ENCODE measurements at regions not wholly inside any gene's neighbourhood (a gene's known extent, or its start where the extent isn't known, plus 50 kb on each side); places are given as distances from the start of the nearest gene placed in this dataset.
"Not testable (repeated sequence)": the region's sequence is repeated elsewhere in the genome, so short reads cannot be mapped to it uniquely, and the experiment has no call there.

- Histone ChIP-seq H2AFZ (ENCODE audit: low read depth, low read length, severe bottlenecking) (no peak overlapping the region), H3K9ac (ENCODE audit: low read length) (peak overlapping the region; percentile 53), H3F3A (ENCODE audit: insufficient read depth) (no peaks in the 10 kb centered on the region), H3K9me2 (replicated peaks; ENCODE audit: insufficient read depth, low read length) (no peaks in the 10 kb centered on the region), H3K4me2 (ENCODE audit: low read depth, low read length, poor library complexity, severe bottlenecking) (peak overlapping the region; percentile 28), H4K20me1 (ENCODE audit: low read depth, low read length) (no peaks in the 10 kb centered on the region), H3K9me3 (ENCODE audit: insufficient read depth, low read length) (peaks cover 4% of the 10 kb centered on the region; the same call in 1 of the 2 replicates), H3K36me3 (ENCODE audit: low read length) (no peaks in the 10 kb centered on the region), H3K27ac (ENCODE audit: low read depth, low read length) (no peak overlapping the region), H3K4me3 (ENCODE audit: insufficient read depth, low read length, poor library complexity, severe bottlenecking) (peak overlapping the region; percentile 50), H3K79me2 (ENCODE audit: insufficient read depth, low read length) (no peaks in the 10 kb centered on the region), H3K27me3 (ENCODE audit: low read length) (no peaks in the 10 kb centered on the region)
- TF ChIP-seq EZH2phosphoT487 (conservative IDR thresholded peaks at IDR 0.05; ENCODE audit: low read length): no peak
- TF ChIP-seq, protein P1, sequence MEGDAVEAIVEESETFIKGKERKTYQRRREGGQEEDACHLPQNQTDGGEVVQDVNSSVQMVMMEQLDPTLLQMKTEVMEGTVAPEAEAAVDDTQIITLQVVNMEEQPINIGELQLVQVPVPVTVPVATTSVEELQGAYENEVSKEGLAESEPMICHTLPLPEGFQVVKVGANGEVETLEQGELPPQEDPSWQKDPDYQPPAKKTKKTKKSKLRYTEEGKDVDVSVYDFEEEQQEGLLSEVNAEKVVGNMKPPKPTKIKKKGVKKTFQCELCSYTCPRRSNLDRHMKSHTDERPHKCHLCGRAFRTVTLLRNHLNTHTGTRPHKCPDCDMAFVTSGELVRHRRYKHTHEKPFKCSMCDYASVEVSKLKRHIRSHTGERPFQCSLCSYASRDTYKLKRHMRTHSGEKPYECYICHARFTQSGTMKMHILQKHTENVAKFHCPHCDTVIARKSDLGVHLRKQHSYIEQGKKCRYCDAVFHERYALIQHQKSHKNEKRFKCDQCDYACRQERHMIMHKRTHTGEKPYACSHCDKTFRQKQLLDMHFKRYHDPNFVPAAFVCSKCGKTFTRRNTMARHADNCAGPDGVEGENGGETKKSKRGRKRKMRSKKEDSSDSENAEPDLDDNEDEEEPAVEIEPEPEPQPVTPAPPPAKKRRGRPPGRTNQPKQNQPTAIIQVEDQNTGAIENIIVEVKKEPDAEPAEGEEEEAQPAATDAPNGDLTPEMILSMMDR (IDR thresholded peaks at IDR 0.05; ENCODE audit: insufficient read depth, low read length, poor library complexity, severe bottlenecking): no peak
These were observed 1383.5 kb upstream of the DEFB115 start for GRCh38 chr20:29873946-29874345.

DNA sequence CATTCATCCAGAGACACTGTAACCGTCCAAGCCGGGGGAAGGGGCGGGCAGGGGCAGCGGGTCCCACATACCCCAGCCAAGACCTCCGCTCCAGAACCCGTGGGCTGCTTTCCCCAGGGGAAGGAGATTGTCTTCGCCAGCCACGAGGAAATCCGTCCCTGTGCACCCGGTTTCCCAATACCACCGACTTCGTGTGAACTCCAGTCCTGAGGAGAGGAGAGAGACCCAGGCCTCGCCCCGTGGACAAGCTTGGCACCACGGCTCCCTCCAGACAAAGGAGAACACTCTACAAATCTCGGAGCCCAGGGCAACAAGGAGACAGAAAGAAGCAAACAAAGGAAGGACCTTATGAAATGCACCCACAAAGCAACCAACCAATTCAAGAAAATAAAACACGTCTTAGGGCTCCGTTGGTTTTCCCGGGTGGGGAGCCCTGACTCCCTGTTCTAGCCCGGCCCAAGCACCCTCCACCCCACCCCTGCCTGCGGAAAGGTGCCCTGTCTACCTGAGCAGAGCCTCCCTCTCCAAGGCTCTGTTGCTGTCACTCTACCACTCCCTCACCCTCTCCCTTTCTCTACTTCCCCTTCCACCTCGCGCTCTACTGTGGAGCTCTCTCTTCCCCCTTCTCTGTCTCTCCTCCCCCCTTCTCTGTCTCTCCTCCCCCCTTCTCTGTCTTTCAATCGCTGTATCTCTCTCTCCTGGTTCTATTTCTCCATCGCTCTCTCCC is 1382.8 kb upstream of the DEFB115 start:
- Histone ChIP-seq H3K27ac (ENCODE audit: low read depth, low read length) (no peak overlapping the region), H3K4me3 (ENCODE audit: insufficient read depth, low read length, poor library complexity, severe bottlenecking) (no peak overlapping the region), H4K20me1 (ENCODE audit: low read depth, low read length) (no peaks in the 10 kb centered on the region), H3F3A (ENCODE audit: insufficient read depth) (no peaks in the 10 kb centered on the region), H3K36me3 (ENCODE audit: low read length) (no peaks in the 10 kb centered on the region), H3K9me2 (replicated peaks; ENCODE audit: insufficient read depth, low read length) (no peaks in the 10 kb centered on the region), H3K4me2 (ENCODE audit: low read depth, low read length, poor library complexity, severe bottlenecking) (no peak overlapping the region), H3K9ac (ENCODE audit: low read length) (no peak overlapping the region), H2AFZ (ENCODE audit: low read depth, low read length, severe bottlenecking) (no peak overlapping the region), H3K79me2 (ENCODE audit: insufficient read depth, low read length) (no peaks in the 10 kb centered on the region), H3K27me3 (ENCODE audit: low read length) (no peaks in the 10 kb centered on the region), H3K9me3 (ENCODE audit: insufficient read depth, low read length) (peaks cover 4% of the 10 kb centered on the region; the same call in 1 of the 2 replicates)
- TF ChIP-seq, protein P1 (IDR thresholded peaks at IDR 0.05; ENCODE audit: insufficient read depth, low read length, poor library complexity, severe bottlenecking): no peak
- no peak for TF ChIP-seq EZH2phosphoT487 (conservative IDR thresholded peaks at IDR 0.05; ENCODE audit: low read length)

DNA sequence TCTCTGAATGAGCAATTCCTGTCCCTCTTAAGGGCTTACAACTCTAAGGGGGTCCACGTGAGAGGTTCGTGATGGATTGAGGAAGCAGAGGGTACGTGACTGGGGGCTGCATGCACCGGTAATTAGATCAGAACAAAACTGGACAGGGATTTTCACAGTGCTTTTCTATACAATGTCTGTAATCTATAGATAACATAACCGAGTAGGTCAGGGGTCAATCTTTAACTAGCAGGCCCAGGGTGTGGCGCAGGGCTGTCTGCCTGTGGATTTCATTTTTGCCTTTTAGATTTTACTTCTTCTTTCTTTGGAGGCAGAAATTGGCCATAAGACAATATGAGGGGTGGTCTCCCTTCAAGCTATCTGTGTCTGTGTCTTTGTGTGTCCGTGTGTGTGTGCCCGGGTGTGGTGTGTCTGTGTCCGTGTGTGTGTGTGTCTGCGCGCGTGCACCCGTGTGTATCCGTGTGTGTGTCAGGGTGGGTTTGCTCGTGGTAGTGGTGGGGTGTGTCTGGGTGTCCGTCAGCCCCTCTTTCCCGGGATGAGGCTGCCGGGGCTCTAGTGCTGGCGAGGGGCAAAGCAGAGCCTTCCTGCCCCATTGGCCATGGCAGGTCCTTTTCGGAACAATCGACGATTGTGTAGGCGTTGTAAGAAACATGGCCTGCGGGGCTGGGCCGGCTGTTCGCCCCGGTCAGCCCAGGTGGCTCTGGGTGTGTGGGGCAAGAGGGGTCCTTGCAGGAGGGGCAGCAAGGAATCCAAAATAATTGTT is 1382.0 kb upstream of the DEFB115 start:
- H3K27ac ChIP-seq (ENCODE audit: low read depth, low read length); H3K4me3 ChIP-seq (ENCODE audit: insufficient read depth, low read length, poor library complexity, severe bottlenecking); H3K9me2 ChIP-seq (replicated peaks; ENCODE audit: insufficient read depth, low read length); H3K9me3 ChIP-seq (ENCODE audit: insufficient read depth, low read length); H4K20me1 ChIP-seq (ENCODE audit: low read depth, low read length); H3K4me2 ChIP-seq (ENCODE audit: low read depth, low read length, poor library complexity, severe bottlenecking); H3K79me2 ChIP-seq (ENCODE audit: insufficient read depth, low read length); H2AFZ ChIP-seq (ENCODE audit: low read depth, low read length, severe bottlenecking); H3K36me3 ChIP-seq (ENCODE audit: low read length); H3K27me3 ChIP-seq (ENCODE audit: low read length); H3F3A ChIP-seq (ENCODE audit: insufficient read depth); H3K9ac ChIP-seq (ENCODE audit: low read length): not testable (repeated sequence)

DNA sequence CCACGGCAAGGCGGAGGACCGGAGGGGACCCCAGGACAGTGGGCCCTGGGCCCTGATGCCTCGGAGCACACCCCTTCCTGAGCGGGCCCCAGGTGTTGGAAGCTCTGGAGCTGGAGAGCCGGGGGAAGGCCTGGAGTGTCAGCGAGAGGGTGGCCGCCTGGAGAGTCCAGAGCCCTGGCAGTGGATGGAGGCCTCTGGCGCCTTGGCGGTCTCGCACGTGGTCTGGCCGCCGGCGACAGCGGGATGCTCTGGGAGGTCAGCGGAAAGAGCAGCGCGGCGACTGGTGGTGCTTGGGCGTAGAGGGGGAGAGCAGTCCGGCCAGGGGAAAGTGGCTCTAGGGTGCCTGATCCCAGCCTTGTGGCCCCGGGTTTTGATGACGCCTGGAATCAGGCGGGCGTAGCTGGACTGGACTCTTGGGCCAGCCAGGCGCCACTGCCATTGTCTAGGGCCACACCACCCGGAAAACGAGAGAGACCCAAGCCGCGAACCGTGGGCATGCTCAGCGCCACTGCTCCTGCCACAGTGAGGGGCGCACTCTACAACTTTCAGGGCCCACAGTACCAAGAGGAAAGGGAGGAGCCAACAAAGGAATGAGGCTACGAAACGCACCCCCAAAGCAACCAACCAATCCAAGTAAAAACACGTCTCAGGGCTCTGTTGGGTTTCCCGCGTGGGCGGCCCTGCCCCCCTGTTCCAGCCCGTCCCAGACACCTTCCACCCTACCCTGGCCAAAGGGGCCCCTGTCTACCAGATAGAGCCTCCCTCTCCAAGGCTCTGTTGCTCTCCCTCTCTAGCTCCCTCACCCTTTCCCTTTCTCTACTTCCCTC is 1381.2 kb upstream of the DEFB115 start:
- H3K4me3 ChIP-seq (ENCODE audit: insufficient read depth, low read length, poor library complexity, severe bottlenecking); H3K9me3 ChIP-seq (ENCODE audit: insufficient read depth, low read length); H3K27me3 ChIP-seq (ENCODE audit: low read length); H3K79me2 ChIP-seq (ENCODE audit: insufficient read depth, low read length); H3K9ac ChIP-seq (ENCODE audit: low read length); H3K9me2 ChIP-seq (replicated peaks; ENCODE audit: insufficient read depth, low read length); H4K20me1 ChIP-seq (ENCODE audit: low read depth, low read length); H2AFZ ChIP-seq (ENCODE audit: low read depth, low read length, severe bottlenecking); H3K4me2 ChIP-seq (ENCODE audit: low read depth, low read length, poor library complexity, severe bottlenecking); H3K36me3 ChIP-seq (ENCODE audit: low read length); H3F3A ChIP-seq (ENCODE audit: insufficient read depth); H3K27ac ChIP-seq (ENCODE audit: low read depth, low read length): not testable (repeated sequence)

All from SU-DHL-6 (cell line).